HepG2 (cell line): ENCODE measurements at regions not wholly inside any gene's neighbourhood (a gene's known extent, or its start where the extent isn't known, plus 50 kb on each side); places are given as distances from the start of the nearest gene placed in this dataset.

ENCODE experiments used
- CTCF ChIP-seq: sonication (generic); formaldehyde crosslinking; IDR thresholded peaks from 2 replicates; pipeline ENCODE4 v1.5.0; 2020; ENCODE audit warnings: mild to moderate bottlenecking, missing genetic modification reagents, moderate library complexity
- GLI4 ChIP-seq: sonication (generic); formaldehyde crosslinking; IDR thresholded peaks from 2 replicates; pipeline ENCODE4 v1.5.1; 2020; ENCODE audit warnings: missing genetic modification reagents, mild to moderate bottlenecking, moderate library complexity, borderline replicate concordance
- MTA3 ChIP-seq: sonication (generic); formaldehyde crosslinking; IDR thresholded peaks from 2 replicates; pipeline ENCODE4 v1.4.0; 2020; ENCODE audit warnings: missing genetic modification reagents
- PCBP2 ChIP-seq: fragments of 200-400 bp; formaldehyde crosslinking; optimal IDR thresholded peaks from 2 replicates; pipeline ENCODE3; 2018; ENCODE audit warnings: low read length, low read depth; ENCODE audit not compliant: poor library complexity, severe bottlenecking
- ZBTB40 ChIP-seq, 2 experiments: fragments of 450-650 bp in 1 of 2; sonication (generic) in 1 of 2; formaldehyde crosslinking in 1 of 2; IDR thresholded peaks; 2 replicates each; pipeline versions ENCODE4 v1.6.1 to v1.8.0; 2016 to 2022; ENCODE audit warnings: antibody characterized with exemption in 1 of 2, mild to moderate bottlenecking in 1 of 2, missing genetic modification reagents in 1 of 2
- ZNF597 ChIP-seq: sonication (generic); formaldehyde crosslinking; IDR thresholded peaks from 2 replicates; pipeline ENCODE4 v1.5.0; 2020; ENCODE audit warnings: missing genetic modification reagents
- ZZZ3 ChIP-seq: sonication (generic); formaldehyde crosslinking; IDR thresholded peaks from 2 replicates; pipeline ENCODE4 v1.4.0; 2020; ENCODE audit warnings: missing genetic modification reagents, mild to moderate bottlenecking, borderline replicate concordance

- no peak for TF ChIP-seq GLI4
- TF ChIP-seq ZZZ3, result no peak
- no peak for TF ChIP-seq ZNF597
- no peak for TF ChIP-seq PCBP2
- TF ChIP-seq MTA3 (CRISPR knock-in tag), result no peak
- TF ChIP-seq ZBTB40 (IDR thresholded peaks at IDR 0.05), result no peak
- TF ChIP-seq ZBTB40 (CRISPR knock-in tag; IDR thresholded peaks at IDR 0.05), result no peak
- TF ChIP-seq CTCF (CRISPR knock-in tag), result no peak
Observed at GRCh38 chr1:37158113-37158749, 123.9 kb upstream of the GRIK3 start.
